ENCODE measurements at regions not wholly inside any gene's neighbourhood (a gene's known extent, or its start where the extent isn't known, plus 50 kb on each side); places are given as distances from the start of the nearest gene placed in this dataset.

DNA sequence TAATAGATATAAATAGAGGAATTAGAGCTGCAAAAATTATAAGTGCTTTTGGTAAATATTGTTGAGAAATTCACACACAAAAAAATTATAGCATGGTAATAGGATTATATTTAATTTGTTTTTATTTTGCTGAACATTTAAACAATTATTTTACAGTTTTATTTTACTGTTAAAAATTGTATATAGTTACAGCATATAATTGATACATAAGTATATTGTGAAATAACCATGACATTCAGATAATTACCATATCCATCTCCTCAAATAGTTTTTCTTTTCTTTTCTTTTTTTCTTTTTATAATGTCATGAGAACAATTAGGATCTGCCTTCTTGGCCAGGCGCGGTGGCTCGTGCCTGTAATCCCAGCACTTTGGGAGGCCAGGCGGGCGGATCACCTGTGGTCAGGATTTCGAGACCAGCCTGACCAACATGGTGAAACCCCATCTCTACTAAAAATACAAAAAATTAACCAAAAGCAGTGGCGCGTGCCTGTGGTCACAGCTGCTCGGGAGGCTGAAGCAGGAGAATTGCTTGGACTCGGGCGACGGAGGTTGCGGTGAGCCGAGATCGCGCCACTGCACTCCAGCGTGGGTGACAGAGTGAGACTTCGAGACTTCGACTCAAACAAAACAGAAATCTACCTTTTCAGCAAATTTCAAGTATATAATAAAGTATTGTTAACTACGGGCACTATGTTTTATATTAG, 654.2 kb downstream of the TENT5A start:
- TF ChIP-seq POLR2A (IDR thresholded peaks at IDR 0.05), result no peak
- TF ChIP-seq, protein P1, sequence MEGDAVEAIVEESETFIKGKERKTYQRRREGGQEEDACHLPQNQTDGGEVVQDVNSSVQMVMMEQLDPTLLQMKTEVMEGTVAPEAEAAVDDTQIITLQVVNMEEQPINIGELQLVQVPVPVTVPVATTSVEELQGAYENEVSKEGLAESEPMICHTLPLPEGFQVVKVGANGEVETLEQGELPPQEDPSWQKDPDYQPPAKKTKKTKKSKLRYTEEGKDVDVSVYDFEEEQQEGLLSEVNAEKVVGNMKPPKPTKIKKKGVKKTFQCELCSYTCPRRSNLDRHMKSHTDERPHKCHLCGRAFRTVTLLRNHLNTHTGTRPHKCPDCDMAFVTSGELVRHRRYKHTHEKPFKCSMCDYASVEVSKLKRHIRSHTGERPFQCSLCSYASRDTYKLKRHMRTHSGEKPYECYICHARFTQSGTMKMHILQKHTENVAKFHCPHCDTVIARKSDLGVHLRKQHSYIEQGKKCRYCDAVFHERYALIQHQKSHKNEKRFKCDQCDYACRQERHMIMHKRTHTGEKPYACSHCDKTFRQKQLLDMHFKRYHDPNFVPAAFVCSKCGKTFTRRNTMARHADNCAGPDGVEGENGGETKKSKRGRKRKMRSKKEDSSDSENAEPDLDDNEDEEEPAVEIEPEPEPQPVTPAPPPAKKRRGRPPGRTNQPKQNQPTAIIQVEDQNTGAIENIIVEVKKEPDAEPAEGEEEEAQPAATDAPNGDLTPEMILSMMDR (IDR thresholded peaks at IDR 0.05), result no peak
